ENCODE measurements at regions not wholly inside any gene's neighbourhood (a gene's known extent, or its start where the extent isn't known, plus 50 kb on each side); places are given as distances from the start of the nearest gene placed in this dataset.

DNA sequence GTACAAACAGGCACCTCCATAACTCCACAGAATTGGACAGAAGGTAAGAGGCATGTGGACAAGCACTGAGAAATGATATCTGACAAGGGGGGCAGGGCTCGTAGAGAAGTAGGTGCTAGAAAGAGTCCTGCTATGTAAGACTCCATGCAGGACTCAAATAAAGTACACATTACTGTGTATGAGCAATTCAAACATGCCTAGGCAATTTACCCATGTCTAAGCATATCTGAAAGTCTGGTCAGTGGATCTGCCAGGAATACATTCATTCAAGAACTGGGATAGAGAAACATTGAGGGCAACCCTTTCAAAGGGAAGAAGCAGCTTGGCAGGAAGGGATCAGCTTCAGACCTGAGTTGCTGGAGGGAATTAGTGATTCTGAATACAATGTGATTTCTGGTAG, 174.1 kb upstream of the MCTP2 start:
- no peak for TF ChIP-seq GATA3 (IDR thresholded peaks at IDR 0.05; ENCODE audit: low read depth, low read length)
- TF ChIP-seq GATA2 (IDR thresholded peaks at IDR 0.05; ENCODE audit: low read depth, low read length): no peak

DNA sequence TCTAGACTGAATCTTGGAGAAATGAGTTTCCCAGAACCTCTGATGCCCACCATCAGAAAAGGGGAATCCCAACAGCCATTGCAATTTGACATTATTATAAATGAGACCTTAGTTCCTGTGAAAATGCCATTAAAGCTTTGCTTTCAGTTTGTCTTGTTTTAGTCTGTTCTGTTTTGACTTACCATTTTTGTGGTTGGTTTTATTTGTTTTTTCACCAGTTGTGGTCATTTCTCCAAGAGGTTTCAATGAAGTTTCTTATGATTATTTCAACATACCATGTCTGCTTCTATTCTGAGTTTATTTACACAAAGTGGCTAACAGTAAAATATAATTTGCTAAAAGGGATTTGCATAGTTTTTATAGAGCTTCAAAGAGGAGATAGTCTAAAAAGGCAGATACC, 175.0 kb upstream of the MCTP2 start:
- TF ChIP-seq GATA3 (IDR thresholded peaks at IDR 0.05; ENCODE audit: low read depth, low read length) (no peak), GATA2 (IDR thresholded peaks at IDR 0.05; ENCODE audit: low read depth, low read length) (no peak)

DNA sequence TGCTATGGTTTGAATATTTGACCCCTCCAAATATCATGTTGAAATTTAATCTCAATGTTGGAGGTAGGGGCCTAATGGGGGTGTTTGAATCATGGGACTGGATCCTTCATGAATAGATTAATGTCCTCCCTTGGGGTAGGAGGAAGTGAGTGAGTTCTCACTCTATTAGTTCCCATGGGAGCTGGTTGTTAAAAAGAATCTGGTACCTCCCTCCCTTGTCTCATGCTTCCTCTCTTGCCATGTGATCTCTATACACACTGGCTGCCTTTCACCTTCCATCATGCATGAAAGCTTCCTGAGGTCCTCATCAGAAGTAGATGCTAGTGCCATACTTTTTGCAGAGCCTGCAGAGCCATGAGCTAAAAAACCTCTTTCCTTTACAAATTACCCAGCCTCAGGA, 177.7 kb upstream of the MCTP2 start:
- TF ChIP-seq GATA3 (IDR thresholded peaks at IDR 0.05; ENCODE audit: low read depth, low read length): no peak
- no peak for TF ChIP-seq GATA2 (IDR thresholded peaks at IDR 0.05; ENCODE audit: low read depth, low read length)

DNA sequence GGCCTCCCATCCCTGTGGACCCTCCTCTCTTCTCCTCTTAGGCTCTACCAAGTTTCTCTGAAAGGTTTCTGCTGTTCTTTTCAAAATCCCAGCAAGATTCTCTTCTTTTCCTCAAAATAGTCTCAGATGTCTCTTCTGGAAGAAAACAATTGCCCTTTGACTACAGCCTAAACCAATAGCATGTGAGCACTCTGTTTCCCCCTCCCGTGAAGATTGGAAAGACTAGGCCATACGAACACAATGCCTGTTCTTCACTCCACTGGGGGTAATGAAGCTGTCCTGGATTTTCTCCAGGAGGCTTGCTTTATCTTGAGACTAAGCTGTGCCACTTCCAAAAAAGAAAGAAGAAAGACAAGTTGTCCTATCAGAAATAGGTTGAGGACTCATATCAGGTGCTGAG, 178.7 kb upstream of the MCTP2 start:
- TF ChIP-seq GATA2 (IDR thresholded peaks at IDR 0.05; ENCODE audit: low read depth, low read length): no peak
- no peak for TF ChIP-seq GATA3 (IDR thresholded peaks at IDR 0.05; ENCODE audit: low read depth, low read length)

DNA sequence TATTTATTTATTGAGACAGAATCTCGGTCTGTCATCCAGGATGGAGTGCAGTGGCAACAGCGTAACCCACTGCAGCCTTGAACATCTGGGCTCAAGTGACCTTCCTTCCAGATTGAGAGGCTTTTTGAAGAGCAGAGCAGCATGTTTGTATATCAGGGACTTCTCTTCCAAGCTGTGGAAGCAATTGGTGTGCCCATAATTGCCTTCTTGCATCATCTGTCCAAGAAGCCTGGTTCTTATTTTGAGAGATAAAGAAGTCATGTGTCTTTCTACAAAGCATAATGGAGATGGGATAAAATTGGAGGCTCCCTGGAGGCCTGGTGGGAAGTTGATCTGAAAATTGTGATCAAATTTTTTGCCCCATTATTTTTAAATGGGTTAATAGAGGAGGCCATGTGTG, 183.8 kb upstream of the MCTP2 start:
- TF ChIP-seq GATA2 (IDR thresholded peaks at IDR 0.05; ENCODE audit: low read depth, low read length): no peak
- TF ChIP-seq GATA3 (IDR thresholded peaks at IDR 0.05; ENCODE audit: low read depth, low read length): no peak

DNA sequence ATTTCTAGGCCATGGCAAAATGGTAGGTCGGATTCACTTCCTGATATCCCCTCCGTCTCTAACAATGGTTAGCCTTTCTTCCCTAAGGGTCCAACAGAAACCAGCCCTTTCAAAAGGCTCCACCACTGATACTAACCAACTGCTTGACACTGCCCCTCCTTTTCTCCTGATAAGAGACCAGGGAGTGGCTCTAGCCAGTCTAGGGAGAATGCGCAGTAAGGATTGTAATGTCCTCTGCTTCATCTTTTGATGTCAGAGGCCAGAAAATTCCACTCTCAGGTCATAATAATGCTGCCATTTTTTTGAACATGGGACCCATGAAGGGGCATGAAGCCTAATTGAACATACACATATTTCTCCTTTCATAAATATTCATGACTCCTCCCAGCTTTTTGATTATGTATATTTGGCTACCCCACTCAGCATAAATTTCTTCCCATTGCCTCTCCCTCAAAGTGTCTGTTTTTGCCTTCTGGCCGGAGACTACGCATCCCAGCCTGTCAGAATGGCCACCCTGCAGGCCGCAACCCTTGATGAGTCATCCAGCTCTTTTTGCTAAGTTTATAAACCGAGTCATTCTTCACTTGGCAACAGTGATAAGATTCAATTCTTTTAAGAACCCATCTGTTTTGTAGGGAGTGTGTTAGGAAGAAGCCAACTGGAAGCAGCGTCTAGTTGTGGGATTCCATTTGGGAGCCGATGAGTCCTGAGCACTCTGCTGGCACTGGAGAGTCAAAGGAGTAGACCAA, 189.0 kb upstream of the MCTP2 start:
- no peak for TF ChIP-seq GATA2 (IDR thresholded peaks at IDR 0.05; ENCODE audit: low read depth, low read length)

DNA sequence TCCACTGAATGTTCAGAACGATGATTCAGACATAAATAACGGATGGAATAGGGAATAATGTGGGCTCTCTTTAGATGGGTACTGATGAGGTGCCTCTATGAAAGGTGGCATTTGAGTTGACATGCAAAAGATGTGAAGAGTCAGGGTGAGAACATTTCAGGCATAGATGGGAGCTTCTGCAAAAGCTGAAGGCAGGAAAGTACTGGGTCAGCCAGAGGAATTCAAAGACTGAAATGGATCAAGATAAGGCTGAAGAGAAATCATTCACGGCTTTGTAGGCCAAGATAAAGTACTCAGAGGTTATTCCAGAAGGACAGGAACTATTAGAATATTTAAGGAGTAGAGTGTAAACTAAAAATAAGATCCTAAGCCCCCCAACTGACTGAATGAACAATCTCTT, 189.6 kb upstream of the MCTP2 start:
- TF ChIP-seq GATA2 (IDR thresholded peaks at IDR 0.05; ENCODE audit: low read depth, low read length) (no peak), GATA3 (IDR thresholded peaks at IDR 0.05; ENCODE audit: low read depth, low read length) (no peak)

DNA sequence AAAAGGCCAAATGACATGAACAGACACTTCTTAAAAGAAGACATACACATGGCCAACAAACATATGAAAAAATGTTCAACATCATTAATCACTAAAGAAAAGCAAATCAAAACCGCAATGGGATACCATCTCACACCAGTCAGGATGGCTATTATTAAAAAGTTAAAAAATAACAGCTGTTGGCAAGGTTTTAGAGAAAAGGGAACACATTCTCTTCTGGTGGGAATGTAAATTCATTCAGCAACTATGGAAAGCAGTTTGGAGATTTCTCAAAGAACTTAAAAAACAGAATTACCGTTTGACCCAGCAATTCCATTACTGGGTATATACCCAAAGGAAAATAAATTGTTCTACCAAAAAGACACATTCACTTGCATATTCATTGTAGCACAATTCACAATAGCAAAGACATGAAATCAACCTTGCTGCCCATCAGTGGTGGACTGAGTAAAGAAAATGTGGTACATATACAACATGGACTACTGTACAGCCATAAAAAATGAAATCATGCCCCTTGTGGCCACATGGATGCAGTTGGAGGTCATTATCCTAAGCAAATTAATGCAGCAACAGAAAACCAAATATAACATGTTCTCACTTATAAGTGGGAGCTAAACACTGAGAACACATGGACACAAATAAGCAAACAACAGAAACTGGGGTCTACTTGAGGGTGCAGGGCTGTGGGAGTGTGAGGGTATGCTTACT, 190.7 kb upstream of the MCTP2 start:
- TF ChIP-seq GATA3 (IDR thresholded peaks at IDR 0.05; ENCODE audit: low read depth, low read length): no peak
- TF ChIP-seq GATA2 (IDR thresholded peaks at IDR 0.05; ENCODE audit: low read depth, low read length): no peak

DNA sequence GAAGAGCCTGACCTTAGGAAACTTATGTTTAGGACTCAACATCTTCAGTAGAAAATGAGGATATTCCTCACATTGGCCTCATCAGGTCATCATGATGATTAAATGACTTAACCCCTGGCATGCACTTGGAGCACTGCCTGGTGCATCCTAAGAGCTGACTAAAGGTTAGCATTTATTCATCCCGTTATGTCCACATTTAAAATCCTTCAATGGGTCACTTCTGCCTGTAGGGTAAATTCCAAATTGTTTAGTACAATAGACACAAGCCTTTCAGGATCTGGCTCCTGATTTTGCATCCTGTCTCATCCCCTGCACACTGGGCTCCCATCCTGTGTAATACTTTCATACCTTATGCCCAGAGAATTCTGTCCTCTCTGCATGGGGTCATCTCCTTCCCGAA, 195.2 kb upstream of the MCTP2 start:
- TF ChIP-seq GATA2 (IDR thresholded peaks at IDR 0.05; ENCODE audit: low read depth, low read length) (no peak), GATA3 (IDR thresholded peaks at IDR 0.05; ENCODE audit: low read depth, low read length) (no peak)

DNA sequence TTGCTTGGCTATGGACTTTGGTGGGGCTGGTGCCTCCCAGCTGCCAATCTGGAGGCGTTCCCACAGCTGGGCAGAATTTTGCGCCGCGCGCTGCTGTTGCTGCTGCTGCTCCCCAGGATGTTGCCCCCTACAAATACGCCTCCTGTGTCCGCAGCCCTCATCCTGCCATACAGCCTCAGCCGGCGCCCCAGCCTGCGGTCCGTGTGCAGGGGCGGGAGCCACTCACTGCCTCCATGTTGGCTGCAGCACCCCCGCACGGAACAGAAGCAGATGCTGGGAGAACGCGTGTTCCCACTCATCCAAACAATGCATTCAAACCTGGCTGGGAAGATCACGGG, 197.7 kb upstream of the MCTP2 start:
- TF ChIP-seq GATA3 (IDR thresholded peaks at IDR 0.05; ENCODE audit: low read depth, low read length) (no peak), GATA2 (IDR thresholded peaks at IDR 0.05; ENCODE audit: low read depth, low read length) (no peak)

DNA sequence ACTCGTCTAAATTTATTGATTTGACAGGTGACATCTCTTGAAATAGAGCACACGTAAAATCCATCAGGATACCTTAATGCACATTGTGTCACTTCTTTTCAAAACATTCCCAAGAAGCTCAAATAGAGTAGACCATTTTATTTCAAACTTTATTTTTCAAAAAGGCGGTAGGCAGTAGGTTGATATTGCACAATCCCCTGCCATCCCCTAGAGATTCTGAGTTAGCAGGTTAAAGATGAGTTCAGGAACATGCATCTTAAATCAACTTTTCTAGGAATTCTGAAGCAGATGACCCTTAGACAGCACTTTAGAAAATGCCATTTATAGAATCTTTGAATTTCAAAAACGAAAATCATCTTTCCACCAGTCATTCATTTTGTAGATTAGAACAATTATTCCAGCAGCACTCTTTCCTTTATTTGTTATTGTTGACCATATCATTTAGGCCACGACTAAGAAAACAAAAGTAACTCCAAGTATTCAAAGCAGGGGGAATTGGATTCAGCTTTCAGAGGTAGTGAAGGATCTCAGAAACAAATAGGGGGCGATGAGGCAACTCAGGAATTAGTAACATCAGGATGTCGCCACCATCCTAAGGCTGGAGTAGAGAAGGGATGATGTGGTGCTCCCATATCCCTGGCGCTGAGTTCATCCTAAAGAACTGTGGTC, 198.2 kb upstream of the MCTP2 start:
- TF ChIP-seq GATA3 (IDR thresholded peaks at IDR 0.05; ENCODE audit: low read depth, low read length) (no peak), GATA2 (IDR thresholded peaks at IDR 0.05; ENCODE audit: low read depth, low read length) (no peak)

DNA sequence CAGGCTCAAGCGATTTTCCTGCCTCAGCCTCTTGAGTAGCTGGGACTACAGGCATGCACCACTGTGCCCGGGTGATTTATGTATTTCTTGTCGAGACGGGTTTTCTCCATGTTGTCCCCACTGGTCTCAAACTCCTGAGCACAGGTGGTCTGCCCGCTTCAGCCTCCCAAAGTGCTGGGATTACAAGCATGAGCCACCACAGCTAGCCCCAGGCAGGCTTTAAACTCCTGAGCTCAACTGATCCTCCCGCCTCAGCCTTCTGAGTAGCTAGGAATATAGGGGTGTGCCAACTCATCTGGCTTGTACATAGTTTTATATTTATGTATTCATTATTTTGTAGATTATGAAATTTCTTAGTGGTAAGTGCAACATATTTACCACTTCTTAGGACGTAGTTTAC, 198.8 kb upstream of the MCTP2 start:
- TF ChIP-seq GATA3 (IDR thresholded peaks at IDR 0.05; ENCODE audit: low read depth, low read length) (no peak), GATA2 (IDR thresholded peaks at IDR 0.05; ENCODE audit: low read depth, low read length) (no peak)

DNA sequence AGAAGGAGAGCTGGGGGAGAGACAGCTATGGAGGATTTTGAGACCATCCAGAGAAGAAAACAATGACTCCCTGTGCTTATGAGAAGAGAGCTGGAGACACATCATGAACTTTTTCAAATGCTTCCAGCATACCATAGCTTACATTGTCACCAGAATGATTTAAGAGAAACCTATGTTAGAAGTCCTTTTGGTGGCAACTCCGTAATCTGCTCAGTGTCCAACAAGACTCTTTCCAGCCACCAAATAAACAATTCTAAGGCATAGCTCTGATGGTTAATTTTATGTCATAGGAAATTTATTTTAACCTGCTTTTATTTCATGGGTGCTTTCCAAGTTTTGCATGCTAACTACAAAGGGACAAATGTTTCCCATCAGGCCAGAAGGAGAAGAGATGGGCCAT, 200.3 kb upstream of the MCTP2 start:
- TF ChIP-seq GATA2 (IDR thresholded peaks at IDR 0.05; ENCODE audit: low read depth, low read length) (no peak), GATA3 (IDR thresholded peaks at IDR 0.05; ENCODE audit: low read depth, low read length) (no peak)

DNA sequence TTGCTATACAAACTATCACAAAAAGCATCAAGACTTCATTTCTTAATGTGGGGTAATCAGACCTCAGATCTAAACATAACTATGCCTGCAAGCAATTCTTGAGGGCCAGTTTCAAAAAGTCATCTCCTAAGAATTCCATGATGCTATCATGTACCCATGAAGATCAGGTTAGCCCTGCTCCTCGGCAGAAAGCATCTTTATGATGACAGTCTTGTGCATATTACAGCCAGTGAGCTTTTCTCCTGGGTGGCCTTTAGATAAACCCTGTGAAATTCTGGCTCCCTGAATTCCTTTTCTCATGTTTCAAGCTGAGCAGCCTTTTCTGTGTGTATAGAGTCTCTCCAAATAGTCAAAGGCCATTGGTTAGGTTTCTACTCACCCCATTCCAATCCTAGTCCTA, 201.9 kb upstream of the MCTP2 start:
- TF ChIP-seq GATA3 (IDR thresholded peaks at IDR 0.05; ENCODE audit: low read depth, low read length) (no peak), GATA2 (IDR thresholded peaks at IDR 0.05; ENCODE audit: low read depth, low read length) (no peak)

DNA sequence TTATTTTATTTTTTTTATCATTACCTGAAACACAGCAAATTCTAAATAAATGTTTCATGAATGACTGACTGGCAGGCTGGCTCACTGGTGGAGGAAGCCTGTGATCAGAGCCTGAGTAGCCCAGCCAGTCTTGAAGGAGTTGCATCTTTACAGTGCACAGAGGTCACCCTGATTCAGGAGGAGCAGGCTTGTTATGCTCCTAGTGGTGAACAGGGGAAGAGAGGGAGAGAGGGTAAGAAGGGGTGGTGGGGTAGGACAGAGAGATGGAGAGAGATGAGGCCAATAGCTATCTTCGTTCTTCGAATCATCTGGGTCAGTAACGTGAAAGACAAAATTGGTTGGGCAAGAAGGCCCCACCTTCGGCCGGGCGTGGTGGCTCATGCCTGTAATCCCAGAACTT, 202.6 kb upstream of the MCTP2 start:
- TF ChIP-seq GATA3 (IDR thresholded peaks at IDR 0.05; ENCODE audit: low read depth, low read length) (no peak), GATA2 (IDR thresholded peaks at IDR 0.05; ENCODE audit: low read depth, low read length) (no peak)

Data from SH-SY5Y (cell line).